B cell (primary cell): ENCODE measurements at regions not wholly inside any gene's neighbourhood (a gene's known extent, or its start where the extent isn't known, plus 50 kb on each side); places are given as distances from the start of the nearest gene placed in this dataset.

Source experiments
- ATAC-seq: fragments of 200-7000 bp; cut with Tn5 transposase; one replicate; pipeline ENCODE4 v1.10.0; 2021; ENCODE audit warnings: low read depth, mild to moderate bottlenecking, moderate number of reproducible peaks, moderate library complexity
- CTCF ChIA-PET: fragments of 350-600 bp; sonication (Branson Sonifier 250); formaldehyde crosslinking; loops from one replicate; lab custom pipeline; 2021; ENCODE audit warnings: antibody characterized with exemption, inconsistent platforms; lab: Charles Lee
- POLR2A ChIA-PET: fragments of 350-600 bp; sonication (Branson Sonifier 250); formaldehyde crosslinking; loops from one replicate; lab custom pipeline; 2021; ENCODE audit warnings: antibody characterized with exemption; lab: Charles Lee
- DNase-seq: peaks from one replicate; pipeline ENCODE4 v3.0.0; 2013
- H2AFZ ChIP-seq: 2 replicates; pipeline ENCODE4 v1.6.1; 2012; ENCODE audit warnings: mild to moderate bottlenecking, low read depth, low read length; ENCODE audit not compliant: insufficient read depth, poor library complexity, severe bottlenecking
- H3K27ac ChIP-seq, 2 donors: 1 replicate in 1 of 2; 2 replicates in 1 of 2; pipeline ENCODE4 v1.5.1; 2012 to 2013; ENCODE audit warnings: low read length in 2 of 2, mild to moderate bottlenecking in 2 of 2, moderate library complexity in 1 of 2
- H3K27me3 ChIP-seq, 4 experiments: fragments of 200-600 bp in 1 of 4; sonication (generic) in 1 of 4; replicated peaks in 1 of 4; 1 replicate in 2 of 4; 2 replicates in 2 of 4; pipeline versions ENCODE4 v1.6.1 to v1.7.0; 2013 to 2016; ENCODE audit warnings: low read length in 3 of 4, mild to moderate bottlenecking in 2 of 4, mixed read lengths in 1 of 4, moderate library complexity in 1 of 4; ENCODE audit not compliant: insufficient read depth in 4 of 4, control insufficient read depth in 3 of 4; ENCODE audit errors: control extremely low read depth in 1 of 4
- H3K36me3 ChIP-seq, 2 experiments: replicated peaks in 1 of 2; 1 replicate in 1 of 2; 2 replicates in 1 of 2; pipeline versions ENCODE4 v1.6.1 to v1.7.1; 2013; ENCODE audit warnings: low read length in 1 of 2; ENCODE audit not compliant: insufficient read depth in 2 of 2, control insufficient read depth in 1 of 2; ENCODE audit errors: control extremely low read depth in 1 of 2, extremely low read depth in 1 of 2
- H3K4me1 ChIP-seq, 2 donors: fragments of 200-600 bp in 1 of 2; sonication (generic) in 1 of 2; 1 replicate in 1 of 2; 2 replicates in 1 of 2; pipeline versions ENCODE4 v1.5.1 to v1.6.1; 2013 to 2017; ENCODE audit warnings: low read length in 2 of 2; ENCODE audit not compliant: control insufficient read depth in 2 of 2, insufficient read depth in 2 of 2
- H3K4me2 ChIP-seq: replicated peaks from 2 replicates; pipeline ENCODE3; 2012; ENCODE audit warnings: mild to moderate bottlenecking, low read depth, low read length; ENCODE audit not compliant: poor library complexity, severe bottlenecking
- H3K4me3 ChIP-seq, 5 experiments: fragments of 200-600 bp in 1 of 5; sonication (generic) in 1 of 5; 1 replicate in 3 of 5; 2 replicates in 2 of 5; pipeline versions ENCODE4 v1.5.1 to v1.7.0; 2011 to 2016; ENCODE audit warnings: low read length in 4 of 5, mild to moderate bottlenecking in 4 of 5, low read depth in 2 of 5, control low read depth in 1 of 5, moderate library complexity in 1 of 5; ENCODE audit not compliant: insufficient read depth in 1 of 5; ENCODE audit errors: control extremely low read depth in 1 of 5, extremely low read depth in 1 of 5
- H3K79me2 ChIP-seq: fragments of 200-600 bp; sonication (generic); one replicate; pipeline ENCODE4 v1.6.0; 2016; ENCODE audit warnings: low read length; ENCODE audit not compliant: control insufficient read depth, insufficient read depth
- H3K9ac ChIP-seq: fragments of 200-600 bp; sonication (generic); 2 replicates; pipeline ENCODE4 v1.6.1; 2017; ENCODE audit warnings: mild to moderate bottlenecking, low read length, moderate library complexity
- H3K9me3 ChIP-seq, 3 donors: one replicate each; pipeline versions ENCODE4 v1.6.1 to v1.7.1; 2013; ENCODE audit warnings: low read length in 2 of 3; ENCODE audit not compliant: control insufficient read depth in 2 of 3, insufficient read depth in 1 of 3; ENCODE audit errors: control extremely low read depth in 1 of 3
- H4K20me1 ChIP-seq: 2 replicates; pipeline ENCODE4 v1.6.0; 2012; ENCODE audit warnings: mild to moderate bottlenecking, low read length; ENCODE audit not compliant: insufficient read depth, control insufficient read depth, poor library complexity, severe bottlenecking
- H3K27ac Mint-ChIP-seq: one replicate; pipeline ENCODE4 v1.8.0; 2021; ENCODE audit warnings: mixed read lengths
- H3K27me3 Mint-ChIP-seq: one replicate; pipeline ENCODE4 v1.8.0; 2021; ENCODE audit warnings: mixed read lengths
- H3K4me1 Mint-ChIP-seq: one replicate; pipeline ENCODE4 v1.8.0; 2021; ENCODE audit warnings: mixed read lengths
- H3K4me3 Mint-ChIP-seq: one replicate; pipeline ENCODE4 v1.8.0; 2021; ENCODE audit warnings: mixed read lengths
- H3K9me3 Mint-ChIP-seq: one replicate; pipeline ENCODE4 v1.8.0; 2022; ENCODE audit warnings: mixed read lengths; ENCODE audit not compliant: insufficient read depth
- EZH2 ChIP-seq: IDR thresholded peaks from 2 replicates; pipeline ENCODE4 v1.6.1; 2012; ENCODE audit warnings: borderline replicate concordance, low read depth, mild to moderate bottlenecking, moderate library complexity, low read length; ENCODE audit not compliant: insufficient read depth, poor library complexity, severe bottlenecking
- WGBS: methylation state at CpG from one replicate; pipeline ENCODE4 v1.1.5; 2013; ENCODE audit warnings: missing lambda C conversion rate; ENCODE audit not compliant: insufficient coverage; 5-methylcytosine and 5-hydroxymethylcytosine counted together
- intact Hi-C: fragments of 100-400 bp; cut with micrococcal nuclease; formaldehyde crosslinking; loops from one replicate; pipeline ENCODE4 v1.10.0; 2022
- TF ChIP-seq, protein P1 (sequence below): fragments of 200-600 bp; IDR thresholded peaks from one replicate; pipeline ENCODE4 v1.8.0; 2022; ENCODE audit warnings: antibody characterized with exemption, mild to moderate bottlenecking

DNA sequence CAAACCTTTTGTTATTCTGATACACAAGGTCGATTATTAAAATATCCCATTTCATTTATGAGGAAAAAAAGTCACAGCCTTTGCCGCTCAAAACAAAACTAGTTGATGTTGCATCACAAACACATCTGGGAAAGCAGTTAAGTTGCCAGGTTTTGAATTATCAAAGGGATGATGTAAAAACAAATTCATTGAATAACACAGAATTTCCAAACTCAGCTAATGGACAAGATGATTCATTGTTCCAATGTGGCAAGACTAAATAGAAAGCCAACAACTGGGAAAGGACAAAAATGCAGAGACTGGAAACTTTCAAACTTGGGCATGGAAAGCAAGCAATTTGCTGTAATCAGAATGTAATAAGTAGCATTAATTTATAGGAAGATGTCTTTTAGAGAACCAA lies 610.0 kb upstream of the ZNF385D start:
- POLR2A ChIA-PET: no interaction called here
- intact Hi-C loops: no loop called here

DNA sequence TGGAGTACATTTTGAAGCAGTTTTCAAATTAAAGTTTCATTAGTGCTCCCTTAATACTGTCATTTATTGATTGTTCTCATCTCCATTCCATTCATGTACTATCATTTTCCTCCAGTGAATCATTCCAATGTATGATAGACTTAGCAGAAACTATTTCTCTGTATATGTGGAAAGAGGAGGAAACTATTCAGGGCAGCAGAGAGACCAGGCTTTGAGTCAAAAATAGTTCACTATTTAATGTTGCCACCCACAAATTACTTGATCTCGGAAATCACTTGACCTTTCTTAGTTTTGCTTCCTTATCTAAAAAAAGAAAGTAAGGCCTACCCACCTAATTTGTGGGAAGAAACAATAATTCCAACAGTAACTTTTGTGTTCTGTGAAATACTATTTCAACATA lies 610.5 kb upstream of the ZNF385D start:
- Histone ChIP-seq H3K79me2 (no peaks in the 10 kb centered on the region), H3K4me2 (no peak overlapping the region), H4K20me1 (no peaks in the 10 kb centered on the region), H3K27ac (no peak overlapping the region), H3K27me3 (no peaks in the 10 kb centered on the region), H3K9ac (no peak overlapping the region), H3K36me3 (no peaks in the 10 kb centered on the region), H3K9me3 (no peaks in the 10 kb centered on the region), H2AFZ (no peak overlapping the region), H3K4me3 (no peak overlapping the region), H3K4me1 (no peaks in the 10 kb centered on the region)
- ATAC-seq: no peak
- Mint-ChIP-seq H3K27me3 (no peaks in the 10 kb centered on the region), H3K4me3 (no peak overlapping the region), H3K4me1 (no peaks in the 10 kb centered on the region), H3K27ac (no peak overlapping the region), H3K9me3 (no peaks in the 10 kb centered on the region)
- TF ChIP-seq EZH2: no peak
- TF ChIP-seq, protein P1, sequence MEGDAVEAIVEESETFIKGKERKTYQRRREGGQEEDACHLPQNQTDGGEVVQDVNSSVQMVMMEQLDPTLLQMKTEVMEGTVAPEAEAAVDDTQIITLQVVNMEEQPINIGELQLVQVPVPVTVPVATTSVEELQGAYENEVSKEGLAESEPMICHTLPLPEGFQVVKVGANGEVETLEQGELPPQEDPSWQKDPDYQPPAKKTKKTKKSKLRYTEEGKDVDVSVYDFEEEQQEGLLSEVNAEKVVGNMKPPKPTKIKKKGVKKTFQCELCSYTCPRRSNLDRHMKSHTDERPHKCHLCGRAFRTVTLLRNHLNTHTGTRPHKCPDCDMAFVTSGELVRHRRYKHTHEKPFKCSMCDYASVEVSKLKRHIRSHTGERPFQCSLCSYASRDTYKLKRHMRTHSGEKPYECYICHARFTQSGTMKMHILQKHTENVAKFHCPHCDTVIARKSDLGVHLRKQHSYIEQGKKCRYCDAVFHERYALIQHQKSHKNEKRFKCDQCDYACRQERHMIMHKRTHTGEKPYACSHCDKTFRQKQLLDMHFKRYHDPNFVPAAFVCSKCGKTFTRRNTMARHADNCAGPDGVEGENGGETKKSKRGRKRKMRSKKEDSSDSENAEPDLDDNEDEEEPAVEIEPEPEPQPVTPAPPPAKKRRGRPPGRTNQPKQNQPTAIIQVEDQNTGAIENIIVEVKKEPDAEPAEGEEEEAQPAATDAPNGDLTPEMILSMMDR: no peak
- no CpG with 5 or more reads among the region's 1 CpG for WGBS
- ChIA-PET CTCF (no interaction called here), POLR2A (no interaction called here)
- no peak for DNase-seq
- intact Hi-C loops: no loop called here

More for the DNA sequence above, 610.0 kb upstream of the ZNF385D start:
- no peaks in the 10 kb centered on the region for H3K4me1 ChIP-seq
- no peaks in the 10 kb centered on the region for H4K20me1 ChIP-seq
- ATAC-seq (no peak), DNase-seq (no peak)
- H3K9ac ChIP-seq: no peak overlapping the region
- H3K4me3 Mint-ChIP-seq: no peak overlapping the region
- H2AFZ ChIP-seq: no peak overlapping the region
- no peak overlapping the region for H3K27ac ChIP-seq
- no peaks in the 10 kb centered on the region for H3K4me1 Mint-ChIP-seq
- H3K36me3 ChIP-seq: no peaks in the 10 kb centered on the region
- WGBS: no CpG with 5 or more reads among the region's 2 CpGs
- no peaks in the 10 kb centered on the region for H3K79me2 ChIP-seq
- H3K27me3 ChIP-seq: no peaks in the 10 kb centered on the region
- H3K4me3 ChIP-seq: no peak overlapping the region
- no peak overlapping the region for H3K4me2 ChIP-seq
- no peaks in the 10 kb centered on the region for H3K9me3 Mint-ChIP-seq
- H3K27ac Mint-ChIP-seq: no peak overlapping the region
- H3K27me3 Mint-ChIP-seq: no peaks in the 10 kb centered on the region
- no peaks in the 10 kb centered on the region for H3K9me3 ChIP-seq
- CTCF ChIA-PET: no interaction called here
- no peak for TF ChIP-seq EZH2
- TF ChIP-seq, protein P1: no peak
